ENCODE measurements at regions not wholly inside any gene's neighbourhood (a gene's known extent, or its start where the extent isn't known, plus 50 kb on each side); places are given as distances from the start of the nearest gene placed in this dataset.
"Not testable (repeated sequence)": the region's sequence is repeated elsewhere in the genome, so short reads cannot be mapped to it uniquely, and the experiment has no call there.

GRCh38 chr2:138296365-138296764 is 205.2 kb upstream of the SPOPL start:
- Mint-ChIP-seq H3K27me3 (no peaks in the 10 kb centered on the region), H3K36me3 (ENCODE audit: low read depth) (no peaks in the 10 kb centered on the region), H3K9me3 (no peaks in the 10 kb centered on the region), H3K4me3 (no peak overlapping the region), H3K27ac (no peak overlapping the region), H3K4me1 (no peaks in the 10 kb centered on the region)
- no peak for ATAC-seq (replicated peaks)

DNA sequence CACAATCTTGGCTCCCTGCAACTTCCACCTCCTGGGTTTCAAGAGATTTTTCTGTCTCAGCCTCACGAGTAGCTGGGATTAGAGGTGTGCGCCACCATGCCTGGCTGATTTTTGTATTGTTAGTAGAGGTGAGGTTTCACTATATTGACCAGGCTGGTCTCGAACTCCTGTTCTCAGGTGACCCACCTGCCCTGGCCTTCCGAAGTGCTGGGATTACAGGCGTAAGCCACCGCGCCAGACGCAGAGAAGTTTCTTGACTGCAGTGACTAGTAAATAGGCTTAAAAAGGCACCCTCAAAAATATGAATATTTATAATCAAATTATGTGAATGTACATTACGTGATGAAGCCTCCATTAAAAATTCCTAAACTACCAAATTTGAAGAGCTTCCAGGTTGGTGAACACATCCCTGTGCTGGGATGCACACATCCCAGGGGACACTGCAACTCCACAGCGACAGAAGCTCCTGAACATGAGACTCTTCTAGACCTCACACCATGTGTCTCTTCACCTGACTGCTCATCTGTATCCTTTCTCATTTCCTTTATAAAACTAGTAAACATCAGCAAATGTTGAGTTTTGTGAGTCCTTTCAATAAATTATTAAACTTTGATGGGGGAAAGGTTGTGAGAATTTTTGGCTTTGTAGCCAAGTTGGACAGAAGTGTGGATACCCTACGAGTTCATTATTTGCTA is 203.3 kb upstream of the SPOPL start:
- no peaks in the 10 kb centered on the region for H3K4me1 Mint-ChIP-seq
- no peak overlapping the region for H3K27ac Mint-ChIP-seq
- no peak overlapping the region for H3K4me3 Mint-ChIP-seq
- no peaks in the 10 kb centered on the region for H3K27me3 Mint-ChIP-seq
- ATAC-seq (replicated peaks) = no peak
- no peaks in the 10 kb centered on the region for H3K9me3 Mint-ChIP-seq
- no peaks in the 10 kb centered on the region for H3K36me3 Mint-ChIP-seq (ENCODE audit: low read depth)

- no peak for ATAC-seq (replicated peaks)
- no peak overlapping the region for H3K27ac Mint-ChIP-seq
- no peak overlapping the region for H3K4me3 Mint-ChIP-seq
- no peaks in the 10 kb centered on the region for H3K36me3 Mint-ChIP-seq (ENCODE audit: low read depth)
- H3K27me3 Mint-ChIP-seq = no peaks in the 10 kb centered on the region
- no peaks in the 10 kb centered on the region for H3K4me1 Mint-ChIP-seq
- no peaks in the 10 kb centered on the region for H3K9me3 Mint-ChIP-seq
Measured at GRCh38 chr2:138298900-138299299, 202.7 kb upstream of the SPOPL start.

GRCh38 chr2:138306626-138307025 is 194.9 kb upstream of the SPOPL start:
- Mint-ChIP-seq H3K27ac (no peak overlapping the region), H3K4me1 (no peaks in the 10 kb centered on the region), H3K36me3 (ENCODE audit: low read depth) (no peaks in the 10 kb centered on the region), H3K4me3 (no peak overlapping the region), H3K9me3 (no peaks in the 10 kb centered on the region), H3K27me3 (no peaks in the 10 kb centered on the region)
- ATAC-seq (replicated peaks) = no peak

DNA sequence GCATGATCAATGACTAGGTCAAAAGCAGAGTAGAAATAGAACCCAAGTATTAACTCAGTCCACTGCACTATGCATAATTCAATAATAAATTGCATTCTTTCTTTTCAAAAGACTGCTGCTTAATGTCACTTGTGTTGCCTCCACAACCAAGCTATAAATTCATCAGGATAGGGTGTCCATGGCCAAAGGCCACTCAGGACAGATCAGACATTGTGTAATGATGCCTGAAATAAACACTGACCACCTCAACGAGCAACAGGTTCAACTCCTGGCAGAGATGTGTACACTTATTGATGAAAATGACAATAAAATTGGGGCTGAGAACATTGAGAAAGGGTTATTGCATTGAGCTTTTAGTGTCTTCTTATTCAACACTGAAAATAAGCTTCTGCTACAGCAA is 194.5 kb upstream of the SPOPL start:
- Mint-ChIP-seq H3K4me1 (no peaks in the 10 kb centered on the region), H3K27ac (no peak overlapping the region), H3K36me3 (ENCODE audit: low read depth) (no peaks in the 10 kb centered on the region), H3K9me3 (no peaks in the 10 kb centered on the region), H3K27me3 (no peaks in the 10 kb centered on the region), H3K4me3 (no peak overlapping the region)
- no peak for ATAC-seq (replicated peaks)

DNA sequence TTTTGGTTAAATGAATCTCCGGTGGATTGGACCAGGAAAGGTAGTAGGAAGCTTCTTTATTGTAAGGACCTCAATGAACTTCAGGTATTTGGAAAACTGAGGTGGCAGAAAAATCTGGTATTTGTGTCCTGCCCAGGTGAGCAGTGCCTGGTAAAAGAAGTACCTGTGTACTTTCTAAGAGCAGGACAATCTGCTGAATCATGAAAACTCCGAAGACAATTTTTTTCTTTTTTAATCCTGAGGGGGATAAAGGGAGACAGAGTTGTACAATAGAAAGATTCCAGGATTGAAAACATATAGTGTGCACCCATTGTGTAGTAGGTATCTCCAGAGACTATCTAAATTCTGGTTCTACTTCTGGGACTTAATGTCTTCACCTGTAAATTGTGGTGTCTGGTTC is 191.8 kb upstream of the SPOPL start:
- ATAC-seq (replicated peaks) = no peak

GRCh38 chr2:138312061-138312460 is 189.5 kb upstream of the SPOPL start:
- Mint-ChIP-seq H3K9me3 (no peaks in the 10 kb centered on the region), H3K4me1 (no peaks in the 10 kb centered on the region), H3K4me3 (no peak overlapping the region), H3K27me3 (no peaks in the 10 kb centered on the region), H3K36me3 (ENCODE audit: low read depth) (no peaks in the 10 kb centered on the region), H3K27ac (no peak overlapping the region)
- no peak for ATAC-seq (replicated peaks)

More for the DNA sequence above, 191.8 kb upstream of the SPOPL start:
- Mint-ChIP-seq H3K36me3 (ENCODE audit: low read depth) (no peaks in the 10 kb centered on the region), H3K4me3 (no peak overlapping the region), H3K27me3 (no peaks in the 10 kb centered on the region), H3K27ac (no peak overlapping the region), H3K9me3 (no peaks in the 10 kb centered on the region), H3K4me1 (no peaks in the 10 kb centered on the region)

GRCh38 chr2:138315619-138316018 is 186.0 kb upstream of the SPOPL start:
- H3K4me3 Mint-ChIP-seq; H3K27ac Mint-ChIP-seq; ATAC-seq (replicated peaks); H3K4me1 Mint-ChIP-seq; H3K27me3 Mint-ChIP-seq; H3K36me3 Mint-ChIP-seq (ENCODE audit: low read depth); H3K9me3 Mint-ChIP-seq: not testable (repeated sequence)

- no peaks in the 10 kb centered on the region for H3K4me1 Mint-ChIP-seq
- H3K4me3 Mint-ChIP-seq = no peak overlapping the region
- no peak for ATAC-seq (replicated peaks)
- no peak overlapping the region for H3K27ac Mint-ChIP-seq
- H3K9me3 Mint-ChIP-seq = no peaks in the 10 kb centered on the region
- no peaks in the 10 kb centered on the region for H3K27me3 Mint-ChIP-seq
- H3K36me3 Mint-ChIP-seq (ENCODE audit: low read depth) = no peaks in the 10 kb centered on the region
Measured at GRCh38 chr2:138319616-138320015, 182.0 kb upstream of the SPOPL start.

DNA sequence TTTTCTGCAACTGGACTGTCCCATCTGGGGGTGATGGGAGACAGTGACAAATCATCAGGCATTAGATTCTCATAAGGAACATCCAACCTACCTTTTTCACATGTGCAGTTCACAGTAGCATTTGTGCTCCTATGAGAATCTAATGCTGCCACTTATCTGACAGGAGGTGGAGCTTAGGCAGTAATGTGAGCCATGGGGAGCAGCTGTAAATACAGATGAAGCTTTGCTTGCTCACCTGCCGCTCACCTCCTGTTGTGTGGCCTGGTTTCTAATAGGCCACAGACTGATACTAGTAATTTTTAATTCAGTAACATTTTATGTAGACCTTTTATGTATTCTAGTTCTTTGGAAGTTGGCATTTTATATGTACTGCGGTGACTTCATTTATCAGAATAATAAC is 180.1 kb upstream of the SPOPL start:
- ATAC-seq (replicated peaks) = no peak
- Mint-ChIP-seq H3K27ac (no peak overlapping the region), H3K4me1 (no peaks in the 10 kb centered on the region), H3K9me3 (no peaks in the 10 kb centered on the region), H3K27me3 (no peaks in the 10 kb centered on the region), H3K4me3 (no peak overlapping the region), H3K36me3 (ENCODE audit: low read depth) (no peaks in the 10 kb centered on the region)

GRCh38 chr2:138323382-138324067 is 178.0 kb upstream of the SPOPL start:
- H3K9me3 Mint-ChIP-seq = no peaks in the 10 kb centered on the region
- no peaks in the 10 kb centered on the region for H3K27me3 Mint-ChIP-seq
- H3K36me3 Mint-ChIP-seq (ENCODE audit: low read depth) = no peaks in the 10 kb centered on the region
- no peak for ATAC-seq (replicated peaks)
- no peak overlapping the region for H3K4me3 Mint-ChIP-seq
- H3K27ac Mint-ChIP-seq = no peak overlapping the region
- no peaks in the 10 kb centered on the region for H3K4me1 Mint-ChIP-seq

- Mint-ChIP-seq H3K27ac (no peak overlapping the region), H3K27me3 (no peaks in the 10 kb centered on the region), H3K36me3 (ENCODE audit: low read depth) (no peaks in the 10 kb centered on the region), H3K9me3 (no peaks in the 10 kb centered on the region), H3K4me1 (no peaks in the 10 kb centered on the region), H3K4me3 (no peak overlapping the region)
- no peak for ATAC-seq (replicated peaks)
Measured at GRCh38 chr2:138324068-138324771, 177.3 kb upstream of the SPOPL start.

GRCh38 chr2:138327967-138328366 is 173.6 kb upstream of the SPOPL start:
- no peaks in the 10 kb centered on the region for H3K4me1 Mint-ChIP-seq
- ATAC-seq (replicated peaks) = no peak
- no peaks in the 10 kb centered on the region for H3K36me3 Mint-ChIP-seq (ENCODE audit: low read depth)
- no peaks in the 10 kb centered on the region for H3K27me3 Mint-ChIP-seq
- H3K27ac Mint-ChIP-seq = no peak overlapping the region
- no peak overlapping the region for H3K4me3 Mint-ChIP-seq
- no peaks in the 10 kb centered on the region for H3K9me3 Mint-ChIP-seq

DNA sequence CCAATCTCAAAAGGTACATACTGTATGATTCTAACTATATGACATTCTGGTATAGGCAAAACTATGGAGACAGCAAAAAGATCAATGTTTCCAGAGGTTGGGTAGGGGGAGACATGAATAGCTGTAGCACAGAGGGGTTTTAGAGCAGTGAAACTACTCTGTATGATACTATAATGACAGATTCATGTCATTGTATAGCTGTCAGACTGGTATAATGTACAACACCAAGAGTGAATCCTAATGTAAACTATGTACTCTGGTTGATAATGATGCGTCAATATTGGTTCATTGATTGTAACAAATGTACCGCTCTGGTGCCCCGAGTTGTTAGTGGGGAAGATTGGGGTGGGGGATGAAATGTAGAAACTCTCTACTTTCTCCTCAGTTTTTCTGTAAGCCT is 172.4 kb upstream of the SPOPL start:
- Mint-ChIP-seq H3K4me1 (no peaks in the 10 kb centered on the region), H3K27me3 (no peaks in the 10 kb centered on the region), H3K36me3 (ENCODE audit: low read depth) (no peaks in the 10 kb centered on the region), H3K27ac (no peak overlapping the region), H3K9me3 (no peaks in the 10 kb centered on the region), H3K4me3 (no peak overlapping the region)
- ATAC-seq (replicated peaks) = no peak

GRCh38 chr2:138329591-138329990 is 172.0 kb upstream of the SPOPL start:
- no peaks in the 10 kb centered on the region for H3K9me3 Mint-ChIP-seq
- no peak overlapping the region for H3K27ac Mint-ChIP-seq
- no peaks in the 10 kb centered on the region for H3K27me3 Mint-ChIP-seq
- no peak overlapping the region for H3K4me3 Mint-ChIP-seq
- no peaks in the 10 kb centered on the region for H3K36me3 Mint-ChIP-seq (ENCODE audit: low read depth)
- H3K4me1 Mint-ChIP-seq = no peaks in the 10 kb centered on the region
- ATAC-seq (replicated peaks) = no peak

All from activated T-helper 17 cell treated with anti-CD3 and anti-CD28 coated beads, Interleukin-2, amount 50 U/mL, for 72 hours (primary cell).